CD4-positive, alpha-beta T cell treated with Interleukin-4 for 1 hour (primary cell): ENCODE measurements at regions not wholly inside any gene's neighbourhood (a gene's known extent, or its start where the extent isn't known, plus 50 kb on each side); places are given as distances from the start of the nearest gene placed in this dataset.

Source experiments
- DNase-seq, 2 donors: peaks; one replicate each; pipeline ENCODE4 v3.0.0-alpha.2; 2020 to 2022

DNA sequence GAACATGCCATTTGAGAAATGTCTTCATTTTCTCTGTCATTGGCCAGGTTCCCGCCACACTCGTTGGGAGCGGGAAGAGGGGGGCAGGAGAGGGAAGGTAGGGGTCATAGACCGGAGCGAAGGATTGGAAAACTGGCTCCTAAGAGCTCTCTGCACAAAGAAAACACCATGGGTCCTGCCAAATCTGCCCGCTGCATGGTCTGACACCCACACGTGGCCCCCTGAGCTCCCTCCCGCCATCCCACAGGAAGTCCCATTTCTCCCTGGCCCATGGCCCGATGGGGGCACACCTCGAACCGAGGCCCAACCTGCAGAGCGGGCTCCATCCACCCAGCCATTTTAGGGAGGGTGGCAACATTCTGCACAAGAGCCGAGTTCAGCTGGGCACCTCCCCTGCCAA is 159.6 kb downstream of the SALL1 start:
- no peak for DNase-seq

DNA sequence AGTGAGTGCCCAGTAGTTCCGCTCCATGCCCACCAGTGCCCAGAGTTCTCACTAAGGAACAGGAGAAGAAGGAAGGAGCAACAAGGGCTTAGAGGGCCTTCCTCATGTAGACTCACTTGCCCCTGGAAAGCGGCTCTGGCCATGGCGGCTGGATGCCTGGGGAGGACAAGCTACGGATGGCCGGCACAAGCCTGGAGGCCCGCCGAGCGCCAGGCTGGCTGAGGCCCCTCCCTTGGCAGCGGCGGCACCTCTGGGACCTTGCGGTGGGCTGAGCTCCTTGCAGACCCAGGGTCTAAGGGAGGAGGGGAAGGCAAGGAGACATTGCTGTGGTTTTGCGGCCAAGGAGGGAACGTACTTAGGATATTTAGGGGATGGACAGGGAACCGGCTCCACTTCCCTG is 160.1 kb downstream of the SALL1 start:
- no peak for DNase-seq

DNA sequence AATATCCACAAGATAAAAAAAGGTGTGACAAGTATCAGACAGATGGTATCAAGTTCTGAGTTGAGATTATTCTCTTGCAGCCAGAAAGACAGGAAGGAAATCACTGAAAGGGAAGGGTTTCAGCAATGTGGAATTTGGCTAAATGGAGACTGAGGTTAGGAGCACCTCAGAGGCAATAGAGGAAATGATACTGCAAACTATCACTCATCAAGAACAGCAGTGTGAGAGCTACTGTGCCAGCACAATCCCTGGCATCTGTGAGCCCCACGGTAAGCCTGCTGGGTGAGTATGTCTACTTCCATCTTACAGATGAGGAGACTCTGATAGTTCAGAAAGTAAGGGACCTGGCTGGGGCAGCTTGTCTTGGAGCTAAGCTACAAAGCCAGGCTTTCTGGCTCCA is 162.0 kb downstream of the SALL1 start:
- DNase-seq: no peak

DNA sequence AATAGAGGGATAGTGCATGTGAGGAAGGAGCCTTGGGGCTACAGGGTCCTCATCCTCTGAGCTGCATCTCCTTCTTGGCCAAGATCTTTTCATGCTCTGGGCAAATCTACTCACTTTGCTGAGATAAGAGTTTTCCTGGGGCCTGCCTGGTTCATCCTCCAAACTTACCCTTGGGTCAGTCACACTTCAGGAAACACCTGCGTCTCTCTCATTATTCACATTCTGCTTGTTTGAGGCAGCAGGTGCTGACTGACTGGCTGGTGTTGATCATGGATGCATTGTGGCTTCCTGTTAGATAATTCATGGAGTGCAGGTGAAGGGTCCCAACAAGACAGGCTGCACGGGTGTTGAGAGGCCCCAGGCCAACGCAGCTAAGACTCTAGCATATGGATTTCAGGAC is 162.6 kb downstream of the SALL1 start:
- DNase-seq: no peak

DNA sequence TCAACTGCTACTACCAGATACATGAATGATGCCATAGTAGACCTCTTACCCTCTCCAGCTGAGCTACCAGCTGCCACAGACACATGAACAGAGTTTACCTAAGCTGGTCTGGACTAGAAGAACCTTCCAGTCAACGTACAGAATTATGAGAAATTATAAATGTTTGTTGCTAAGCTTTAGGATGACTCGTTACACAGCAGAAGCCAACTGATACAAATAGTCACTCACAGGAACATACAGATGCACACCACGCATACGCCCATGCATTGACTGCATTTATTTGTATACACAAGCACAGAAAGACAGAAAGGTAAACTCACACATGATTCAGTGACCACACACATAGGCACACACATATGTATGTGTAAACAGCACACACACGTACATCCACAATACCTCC is 164.6 kb downstream of the SALL1 start:
- DNase-seq: no peak

DNA sequence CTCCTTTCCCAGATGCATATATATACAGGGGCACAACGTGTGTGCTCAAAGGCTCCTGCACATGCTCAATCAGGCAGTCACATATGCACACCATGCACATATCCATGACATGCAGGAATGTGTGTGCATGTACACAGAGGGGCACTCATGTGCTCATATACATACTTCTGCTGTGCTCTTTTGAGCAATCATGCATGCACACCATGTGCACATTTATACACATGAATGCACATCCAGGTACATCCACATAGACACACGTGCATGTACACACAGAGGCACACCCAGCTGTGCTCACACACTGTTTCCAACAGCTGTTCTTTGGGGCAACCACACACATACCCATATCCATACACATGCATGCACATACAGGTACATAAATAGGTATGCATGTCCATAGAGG is 165.3 kb downstream of the SALL1 start:
- no peak for DNase-seq

DNA sequence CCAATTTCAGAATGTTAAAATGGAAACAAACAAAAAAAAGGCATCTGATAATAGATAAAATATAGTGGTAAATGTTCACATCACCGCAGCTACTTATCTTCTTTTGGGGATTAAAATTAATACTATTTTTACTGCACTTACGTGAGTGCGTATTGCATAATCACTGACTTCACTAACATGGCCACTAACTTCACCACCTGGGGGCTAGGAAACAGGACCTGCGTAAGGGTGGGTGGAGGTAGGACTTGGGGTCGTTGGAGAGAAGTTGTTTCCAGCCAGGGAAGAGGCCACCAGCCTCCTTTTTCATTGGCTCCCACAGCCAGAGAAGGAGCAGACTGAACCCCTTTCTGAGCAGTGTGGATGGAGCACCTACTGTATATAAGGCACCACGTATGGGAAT is 166.4 kb downstream of the SALL1 start:
- no peak for DNase-seq

DNA sequence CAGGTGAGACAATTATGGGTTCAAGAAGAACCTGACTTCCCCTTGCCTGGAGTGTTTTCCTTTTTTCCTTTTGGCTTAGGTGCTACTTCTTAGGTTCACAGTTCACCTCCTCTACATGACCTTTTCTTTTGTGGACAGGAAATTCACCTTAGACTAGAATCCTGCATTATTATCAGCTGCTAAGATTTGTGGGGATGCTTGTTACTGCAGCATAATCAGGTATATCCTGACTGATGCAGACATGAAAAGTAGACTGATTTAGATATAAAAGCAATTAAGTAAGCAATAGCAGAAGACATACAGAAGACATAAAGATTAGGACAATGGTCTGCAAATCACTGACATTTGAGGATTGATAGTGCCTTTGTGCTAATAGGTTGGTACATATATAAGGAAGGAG is 168.3 kb downstream of the SALL1 start:
- DNase-seq: no peak

DNA sequence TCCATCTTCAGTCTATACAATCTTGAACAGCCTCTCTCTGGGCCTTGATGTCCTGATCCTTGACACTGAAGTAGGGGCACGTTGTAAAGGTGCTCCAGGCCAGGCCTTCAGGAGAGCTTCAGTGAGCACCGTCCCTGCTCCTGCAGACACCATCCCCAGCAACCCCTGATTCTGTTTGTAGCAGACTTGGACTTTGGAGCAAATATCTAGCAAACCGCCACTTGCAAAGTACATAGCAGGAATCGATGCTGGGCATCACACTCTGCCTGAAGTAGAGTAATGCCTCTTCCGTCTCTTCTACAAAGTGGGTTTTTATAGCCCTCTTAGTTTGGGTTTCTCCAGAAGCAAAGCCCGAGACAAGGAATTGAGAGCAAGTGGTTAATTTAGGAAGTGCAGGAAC is 169.1 kb downstream of the SALL1 start:
- DNase-seq: no peak

DNA sequence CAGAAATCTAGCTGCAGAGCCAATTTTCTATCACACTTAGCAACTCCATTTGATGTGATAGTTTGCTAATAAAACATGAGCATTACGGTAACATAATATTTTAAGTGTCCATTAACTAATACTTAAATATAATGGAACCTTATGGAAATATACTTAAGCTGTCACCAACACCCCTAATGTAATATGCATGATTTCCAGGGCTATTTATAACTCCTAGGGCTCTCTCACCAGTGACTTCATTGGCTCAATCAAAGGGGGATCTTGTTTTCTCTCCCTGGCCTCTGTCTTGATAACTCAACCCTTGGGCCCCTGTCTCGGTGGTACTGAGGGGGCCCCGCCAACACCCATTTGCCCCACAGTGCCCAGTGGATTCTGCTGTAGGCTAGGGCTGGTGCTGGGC is 170.4 kb downstream of the SALL1 start:
- DNase-seq: no peak

DNA sequence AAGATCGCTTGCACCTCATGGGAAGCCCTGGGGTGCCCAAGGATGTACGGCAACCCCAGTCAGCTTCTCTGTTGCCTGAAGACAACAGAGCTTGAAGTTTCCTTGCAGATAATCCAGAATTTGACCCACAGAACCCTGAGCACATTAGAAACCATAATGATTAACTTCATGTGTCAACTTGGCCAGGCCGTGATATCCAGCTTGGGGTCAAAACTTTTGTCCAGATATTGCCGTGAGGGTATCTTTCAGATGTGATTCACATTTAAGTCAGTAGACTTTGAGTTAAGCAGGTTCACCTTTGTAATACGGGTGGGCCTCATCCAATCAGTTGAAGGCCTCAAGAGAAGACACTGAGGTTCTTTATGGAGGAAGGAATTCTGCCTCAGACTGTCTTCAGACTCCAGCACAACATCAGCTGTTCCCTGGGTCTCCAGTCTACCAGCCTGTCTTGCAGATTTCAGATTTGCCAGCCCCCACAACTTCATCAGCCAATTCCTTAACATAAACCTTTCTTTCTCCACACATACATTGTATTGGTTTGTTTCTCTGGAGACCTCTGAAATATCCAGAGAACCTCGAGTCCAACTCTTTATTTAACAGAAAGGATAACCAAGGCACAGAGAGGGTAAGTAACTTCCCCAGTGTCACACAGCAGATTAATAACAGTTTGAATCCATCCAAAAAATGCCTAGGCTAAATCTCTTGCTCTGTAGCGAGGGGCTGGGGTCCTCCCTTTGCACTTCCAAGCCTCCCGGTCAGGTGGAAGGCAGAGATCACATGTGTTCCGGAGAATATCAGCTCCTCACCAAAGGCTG is 171.1 kb downstream of the SALL1 start:
- no peak for DNase-seq

DNA sequence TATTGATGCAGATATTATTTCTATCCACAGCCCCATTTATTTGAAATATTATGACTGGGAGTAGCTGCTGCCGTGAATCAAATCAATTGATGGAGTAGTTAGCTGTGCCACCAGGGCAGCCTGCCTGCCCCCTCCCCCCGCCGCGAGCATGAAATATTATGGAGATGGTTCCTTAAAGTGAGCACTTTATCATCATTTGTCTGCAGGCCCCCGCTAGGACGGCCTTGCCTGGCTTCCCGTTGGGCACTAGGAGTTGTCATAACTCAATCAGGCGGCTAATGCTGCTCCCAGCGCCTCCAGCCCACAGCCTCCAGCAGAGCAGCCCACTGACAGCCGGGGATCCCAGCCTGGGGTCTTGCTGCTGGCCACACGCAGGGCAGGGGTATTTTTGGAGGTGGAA is 173.9 kb downstream of the SALL1 start:
- no peak for DNase-seq

DNA sequence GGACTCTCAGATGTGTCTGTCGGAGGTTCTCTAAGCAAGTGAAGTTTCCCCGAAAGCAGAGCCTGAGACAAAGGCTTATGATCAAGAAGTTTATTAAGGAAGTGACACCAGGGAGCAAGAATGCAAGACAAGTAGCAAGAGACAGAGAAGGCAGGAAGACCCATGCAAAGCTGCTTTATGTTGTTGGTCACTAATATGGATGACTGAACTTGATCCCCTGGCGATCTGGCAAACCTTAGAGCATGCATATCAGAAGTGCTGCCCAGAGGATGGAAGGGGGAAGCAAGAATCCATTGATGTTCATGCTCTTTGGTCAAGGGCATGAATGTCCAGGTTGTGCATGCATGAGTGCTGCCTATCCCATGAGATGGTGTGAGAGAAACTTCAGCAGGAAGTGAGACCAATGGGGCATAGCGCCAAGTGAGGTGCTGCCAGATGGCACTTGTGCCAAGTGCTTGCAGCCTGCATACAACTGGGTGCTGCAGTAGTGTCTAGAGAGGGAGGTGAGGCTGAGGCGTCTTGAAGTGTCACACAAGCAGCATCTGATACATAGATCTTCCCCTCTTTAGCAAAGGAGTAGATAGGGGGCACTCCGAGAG is 176.5 kb downstream of the SALL1 start:
- no peak for DNase-seq

DNA sequence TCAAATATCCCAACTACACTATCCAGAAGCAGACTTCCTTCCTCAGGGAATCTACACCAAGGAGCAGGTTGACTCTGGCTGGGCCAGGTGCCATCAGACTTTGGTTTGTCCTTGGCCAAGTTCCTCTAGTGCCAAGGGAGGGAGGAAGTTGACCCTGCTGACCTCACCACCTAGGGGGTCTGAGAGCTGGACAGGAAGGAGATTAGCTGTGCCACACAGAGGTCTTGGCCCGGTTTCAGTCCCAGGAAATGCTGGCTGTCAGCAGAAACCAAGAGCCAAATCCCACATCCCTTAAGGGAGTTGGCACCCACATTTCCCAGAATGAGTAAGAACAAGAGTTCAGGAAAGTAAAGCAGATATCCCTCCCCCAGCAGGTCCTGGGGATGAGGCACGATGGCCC is 178.2 kb downstream of the SALL1 start:
- DNase-seq: no peak

DNA sequence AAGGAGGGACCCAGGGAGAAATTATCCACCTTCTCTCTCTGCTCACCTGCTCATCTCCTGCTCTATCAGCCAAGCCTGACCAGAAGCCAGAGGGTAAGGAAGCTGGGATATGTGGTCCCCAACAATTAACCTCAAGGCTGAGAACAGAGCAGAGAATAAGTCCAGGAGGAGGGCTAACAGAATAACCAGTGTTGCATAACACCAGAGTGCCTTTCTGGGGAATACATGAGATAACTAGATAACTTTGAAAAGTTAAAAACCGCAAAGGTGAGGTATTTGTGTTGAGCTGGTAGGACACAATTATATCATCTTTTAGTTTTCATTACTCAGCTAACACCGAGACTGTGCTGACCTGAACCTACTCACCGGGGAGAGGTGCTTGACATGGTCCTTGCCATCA is 180.8 kb downstream of the SALL1 start:
- DNase-seq: no peak

DNA sequence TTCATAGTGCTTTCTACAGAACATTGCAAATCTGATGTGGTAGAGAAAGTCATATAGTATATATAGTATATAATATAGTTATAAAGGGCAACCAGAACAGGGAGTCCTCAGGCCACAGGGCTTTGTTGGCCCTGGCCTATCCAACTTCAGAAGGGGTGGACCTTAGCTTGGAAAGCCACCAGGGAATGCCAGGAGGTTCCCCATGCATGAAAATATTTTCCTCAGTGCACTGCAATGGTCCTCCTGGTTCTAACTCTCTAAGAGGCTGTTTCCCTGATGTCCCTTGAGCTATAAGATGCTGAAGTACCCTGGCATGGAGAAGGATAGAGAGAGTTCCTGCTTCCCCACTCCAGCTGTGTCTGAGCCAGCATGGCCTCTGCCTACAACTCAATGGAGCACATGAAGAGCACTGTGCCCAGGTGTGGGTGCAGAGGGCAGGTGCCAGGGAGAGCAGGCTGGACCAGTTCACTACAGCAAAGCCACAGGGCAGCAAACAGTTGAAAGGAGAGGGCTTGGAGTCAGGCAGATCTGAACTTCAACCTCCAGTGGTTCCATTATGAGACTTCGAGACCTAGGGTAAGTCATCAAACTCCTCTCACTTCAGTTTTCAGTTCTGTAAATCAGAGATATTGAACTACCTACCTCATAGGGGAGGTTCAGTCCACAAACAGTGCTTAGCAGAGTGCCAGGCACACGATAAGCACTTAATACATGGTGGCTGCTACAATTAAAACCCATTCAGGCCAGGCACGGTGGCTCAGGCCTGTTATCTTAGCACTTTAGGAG is 183.1 kb downstream of the SALL1 start:
- no peak for DNase-seq

DNA sequence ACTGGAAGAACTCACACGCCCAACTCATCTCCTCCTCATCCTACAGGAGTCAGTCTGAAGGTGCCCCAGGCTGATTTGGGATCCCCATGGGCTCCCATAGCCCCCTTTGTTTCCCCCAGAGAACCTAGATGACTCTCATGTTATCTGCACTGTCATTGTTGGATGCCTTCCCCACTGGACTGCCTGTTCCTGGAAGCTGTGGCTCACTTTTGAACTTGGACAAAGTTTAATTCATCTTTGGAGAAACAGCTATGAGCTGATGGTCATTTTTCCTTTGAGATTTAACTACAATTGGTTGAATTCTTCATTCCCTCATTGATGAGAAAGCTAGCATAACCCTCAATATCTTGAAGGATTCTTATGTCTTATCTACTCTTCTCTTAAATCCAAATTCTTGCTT is 186.6 kb downstream of the SALL1 start:
- no peak for DNase-seq

DNA sequence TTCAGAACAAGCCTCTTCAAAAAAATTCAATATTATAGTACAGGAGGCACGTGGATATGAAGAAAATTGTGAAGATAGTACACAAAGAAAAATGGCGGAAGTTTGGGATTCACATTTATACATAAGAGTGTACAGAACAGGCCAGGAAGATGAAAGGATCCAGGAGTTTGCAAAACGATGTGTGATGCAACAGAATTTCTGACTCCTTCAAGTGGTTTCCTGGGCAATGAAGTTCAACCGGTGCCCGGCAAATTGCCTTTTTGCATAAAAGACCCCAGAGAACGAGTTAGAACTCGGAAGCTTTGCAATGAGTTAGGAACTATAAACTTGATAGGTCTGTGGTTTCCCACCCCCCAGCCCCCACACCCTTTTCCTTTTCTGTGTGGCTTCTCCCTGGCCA is 189.1 kb downstream of the SALL1 start:
- DNase-seq: no peak

DNA sequence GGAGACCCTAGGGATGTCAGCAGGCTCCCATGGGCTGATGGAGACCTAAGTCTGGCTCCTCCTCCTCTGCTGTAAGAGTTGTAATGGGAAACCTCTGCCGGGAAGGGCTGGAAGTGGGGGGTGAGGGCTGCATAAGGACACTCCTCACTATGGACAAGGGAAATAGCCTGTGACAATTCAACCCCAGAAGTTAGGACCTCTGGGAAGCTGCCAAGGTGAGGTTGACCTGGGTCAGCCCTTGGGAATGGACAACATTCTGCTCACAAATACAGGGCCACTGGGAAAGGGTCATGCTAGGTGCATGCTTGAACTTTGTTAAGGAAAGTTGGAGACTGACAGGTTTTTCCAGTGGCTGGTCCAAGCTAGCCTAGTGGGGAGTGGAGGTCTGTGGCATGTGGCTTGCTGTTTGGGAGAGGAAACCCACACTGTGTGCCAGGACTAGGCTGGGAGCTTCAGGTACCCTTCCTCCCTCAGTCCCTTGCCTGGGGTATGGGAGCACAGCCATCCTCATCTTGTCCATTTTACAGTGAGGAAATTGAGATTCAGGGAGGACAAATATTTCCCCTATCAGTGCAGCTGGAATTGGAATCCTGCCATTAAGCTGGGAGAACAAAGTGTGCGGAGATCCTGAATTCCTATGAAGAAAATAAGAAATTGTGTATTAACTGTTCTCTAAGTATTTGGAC is 190.4 kb downstream of the SALL1 start:
- no peak for DNase-seq

DNA sequence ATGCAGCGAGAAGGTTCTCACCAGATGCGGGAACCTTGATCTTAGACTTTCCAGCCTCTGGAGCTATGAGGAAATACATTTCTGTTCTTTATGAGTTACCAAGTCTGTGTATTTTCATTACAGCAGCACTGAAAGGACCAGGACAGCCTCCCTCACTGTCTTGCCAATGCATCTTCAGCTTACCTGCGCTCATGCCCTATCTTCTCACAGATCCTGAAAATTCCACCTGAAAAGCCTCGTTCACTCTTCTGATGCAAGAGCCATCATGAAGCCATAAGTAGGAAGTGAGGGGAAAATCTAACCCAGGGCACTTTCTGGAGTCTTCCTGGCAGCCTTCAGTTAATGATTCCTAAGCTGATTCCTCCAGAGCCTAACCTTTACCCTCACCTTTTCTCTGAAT is 194.0 kb downstream of the SALL1 start:
- no peak for DNase-seq

DNA sequence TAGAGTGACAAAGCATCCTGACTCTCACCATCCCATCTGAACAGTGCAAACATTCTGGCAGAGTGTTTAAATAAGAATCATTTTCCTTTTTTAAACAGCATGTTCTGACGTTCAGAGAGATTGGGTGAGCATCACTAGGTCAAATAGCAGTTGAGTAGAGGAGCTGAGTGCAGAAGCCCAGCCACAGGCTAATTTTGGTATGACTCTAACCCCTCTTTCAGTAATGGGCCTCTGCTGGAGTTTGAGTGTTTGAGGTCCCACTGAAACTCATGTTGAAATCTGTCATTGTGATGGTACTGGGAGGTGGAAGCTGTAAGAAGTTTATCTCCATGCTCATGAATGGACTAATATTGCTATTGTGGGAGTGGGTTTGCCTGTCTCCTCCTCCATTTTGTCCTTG is 194.4 kb downstream of the SALL1 start:
- DNase-seq: no peak

DNA sequence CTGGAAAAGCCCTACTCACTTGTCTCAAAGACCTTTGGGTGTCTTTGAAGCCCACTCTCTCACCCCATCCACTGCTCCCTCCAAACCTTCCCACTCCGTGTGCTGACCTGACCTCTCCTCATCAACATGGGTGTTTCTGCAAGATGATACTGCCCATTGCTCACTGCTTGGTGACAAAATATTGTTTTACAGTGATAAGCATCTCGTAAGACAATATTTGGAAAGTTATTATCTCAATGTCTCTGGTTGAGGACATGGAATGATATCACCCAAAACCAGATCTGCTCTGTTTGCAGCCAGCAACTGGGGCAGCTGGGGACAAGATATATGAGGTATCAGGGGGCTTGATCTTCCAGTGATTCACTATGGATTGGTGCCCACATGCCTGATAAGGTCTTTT is 195.8 kb downstream of the SALL1 start:
- no peak for DNase-seq

DNA sequence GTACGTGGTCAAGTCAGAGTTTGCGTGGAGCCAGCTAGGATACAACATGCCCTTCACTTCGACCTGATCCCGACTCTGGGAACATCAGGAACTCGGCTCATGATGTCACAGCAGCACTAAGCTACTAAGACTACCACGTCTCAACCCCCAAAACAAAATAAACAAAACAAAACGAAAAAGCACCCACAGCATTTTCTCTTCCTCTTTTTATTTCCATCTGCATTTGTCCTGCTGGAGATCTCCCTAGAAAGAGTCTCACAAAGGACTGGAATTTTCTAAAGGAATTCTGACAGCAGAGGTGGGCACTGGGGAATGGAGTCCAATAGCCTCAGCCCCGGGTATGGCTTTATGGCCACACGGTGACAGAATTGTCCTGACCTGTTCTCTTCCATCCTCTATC is 196.6 kb downstream of the SALL1 start:
- DNase-seq: no peak

DNA sequence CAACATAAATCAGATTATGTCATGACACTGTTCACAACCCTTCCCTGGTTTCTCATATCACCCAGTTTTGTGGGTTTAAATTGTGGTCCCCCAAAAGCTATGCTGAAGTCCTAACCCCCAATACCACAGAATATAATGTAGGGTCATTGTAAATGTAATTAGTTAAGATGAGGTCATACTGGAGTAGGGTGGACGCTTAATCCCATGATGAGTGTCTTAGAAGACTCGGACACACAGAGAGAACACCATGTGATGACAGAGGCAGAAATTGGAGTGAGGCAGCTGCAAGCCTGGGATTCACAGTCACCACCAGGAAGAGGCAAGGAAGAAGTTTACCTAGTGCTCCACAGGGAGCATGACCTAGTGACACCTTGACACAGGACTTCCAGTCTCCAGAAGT is 197.8 kb downstream of the SALL1 start:
- DNase-seq: no peak
